ENCODE measurements at regions not wholly inside any gene's neighbourhood (a gene's known extent, or its start where the extent isn't known, plus 50 kb on each side); places are given as distances from the start of the nearest gene placed in this dataset.
"Not testable (repeated sequence)": the region's sequence is repeated elsewhere in the genome, so short reads cannot be mapped to it uniquely, and the experiment has no call there.

GRCh38 chr12:17028348-17028747, 422.4 kb upstream of the LMO3 start:
- H3F3A ChIP-seq (ENCODE audit: low read depth): no peaks in the 10 kb centered on the region
- H3K27me3 ChIP-seq (ENCODE audit: insufficient read depth, low read length, poor library complexity, severe bottlenecking): no peaks in the 10 kb centered on the region
- H3K4me3 ChIP-seq (ENCODE audit: low read length, poor library complexity, severe bottlenecking): no peak overlapping the region
- no peak overlapping the region for H3K9ac ChIP-seq (ENCODE audit: low read depth, low read length, poor library complexity, severe bottlenecking)
- no peak for TF ChIP-seq EZH2phosphoT487 (IDR thresholded peaks at IDR 0.05; ENCODE audit: borderline replicate concordance)
- no peak for TF ChIP-seq CTCF (conservative IDR thresholded peaks at IDR 0.05; ENCODE audit: low read length)
- no peaks in the 10 kb centered on the region for H4K20me1 ChIP-seq (ENCODE audit: insufficient read depth, low read length, poor library complexity, severe bottlenecking)
- no peak overlapping the region for H2AFZ ChIP-seq (ENCODE audit: low read length)
- H3K36me3 ChIP-seq (ENCODE audit: insufficient read depth, low read length): no peaks in the 10 kb centered on the region
- H3K9me2 ChIP-seq (replicated peaks; ENCODE audit: low read depth, low read length): no peaks in the 10 kb centered on the region
- no peaks in the 10 kb centered on the region for H3K79me2 ChIP-seq (ENCODE audit: insufficient read depth, low read length)
- no peak overlapping the region for H3K4me2 ChIP-seq (ENCODE audit: low read depth, low read length, poor library complexity, severe bottlenecking)
- H3K9me3 ChIP-seq (ENCODE audit: insufficient read depth, low read depth, low read length): no peaks in the 10 kb centered on the region
- H3K4me1 ChIP-seq (ENCODE audit: insufficient read depth, low read length, poor library complexity, severe bottlenecking): no peaks in the 10 kb centered on the region

- H3K4me3 ChIP-seq (ENCODE audit: low read length, poor library complexity, severe bottlenecking); H3K9ac ChIP-seq (ENCODE audit: low read depth, low read length, poor library complexity, severe bottlenecking); H2AFZ ChIP-seq (ENCODE audit: low read length); H3K4me2 ChIP-seq (ENCODE audit: low read depth, low read length, poor library complexity, severe bottlenecking); H3K27me3 ChIP-seq (ENCODE audit: insufficient read depth, low read length, poor library complexity, severe bottlenecking); H3K9me3 ChIP-seq (ENCODE audit: insufficient read depth, low read depth, low read length); H3K4me1 ChIP-seq (ENCODE audit: insufficient read depth, low read length, poor library complexity, severe bottlenecking); H3K36me3 ChIP-seq (ENCODE audit: insufficient read depth, low read length); H4K20me1 ChIP-seq (ENCODE audit: insufficient read depth, low read length, poor library complexity, severe bottlenecking); H3F3A ChIP-seq (ENCODE audit: low read depth); H3K9me2 ChIP-seq (replicated peaks; ENCODE audit: low read depth, low read length); H3K79me2 ChIP-seq (ENCODE audit: insufficient read depth, low read length): not testable (repeated sequence)
Measured at GRCh38 chr12:17025424-17025823, 419.5 kb upstream of the LMO3 start.

GRCh38 chr12:17020765-17021164, 414.8 kb upstream of the LMO3 start:
- TF ChIP-seq CTCF (conservative IDR thresholded peaks at IDR 0.05; ENCODE audit: low read length) (no peak), EZH2phosphoT487 (IDR thresholded peaks at IDR 0.05; ENCODE audit: borderline replicate concordance) (no peak)
- no peaks in the 10 kb centered on the region for H3K27me3 ChIP-seq (ENCODE audit: insufficient read depth, low read length, poor library complexity, severe bottlenecking)
- no peak overlapping the region for H3K4me3 ChIP-seq (ENCODE audit: low read length, poor library complexity, severe bottlenecking)
- no peaks in the 10 kb centered on the region for H3K36me3 ChIP-seq (ENCODE audit: insufficient read depth, low read length)
- no peaks in the 10 kb centered on the region for H3K4me1 ChIP-seq (ENCODE audit: insufficient read depth, low read length, poor library complexity, severe bottlenecking)
- H3F3A ChIP-seq (ENCODE audit: low read depth): no peaks in the 10 kb centered on the region
- no peaks in the 10 kb centered on the region for H3K9me2 ChIP-seq (replicated peaks; ENCODE audit: low read depth, low read length)
- H3K4me2 ChIP-seq (ENCODE audit: low read depth, low read length, poor library complexity, severe bottlenecking): no peak overlapping the region
- H2AFZ ChIP-seq (ENCODE audit: low read length): no peak overlapping the region
- no peak overlapping the region for H3K9ac ChIP-seq (ENCODE audit: low read depth, low read length, poor library complexity, severe bottlenecking)
- H3K9me3 ChIP-seq (ENCODE audit: insufficient read depth, low read depth, low read length): no peaks in the 10 kb centered on the region
- H4K20me1 ChIP-seq (ENCODE audit: insufficient read depth, low read length, poor library complexity, severe bottlenecking): no peaks in the 10 kb centered on the region
- H3K79me2 ChIP-seq (ENCODE audit: insufficient read depth, low read length): no peaks in the 10 kb centered on the region

GRCh38 chr12:17017402-17017801, 411.4 kb upstream of the LMO3 start:
- Histone ChIP-seq H2AFZ (ENCODE audit: low read length) (no peak overlapping the region), H3K36me3 (ENCODE audit: insufficient read depth, low read length) (no peaks in the 10 kb centered on the region), H3K4me1 (ENCODE audit: insufficient read depth, low read length, poor library complexity, severe bottlenecking) (no peaks in the 10 kb centered on the region), H3K4me3 (ENCODE audit: low read length, poor library complexity, severe bottlenecking) (no peak overlapping the region), H3K9ac (ENCODE audit: low read depth, low read length, poor library complexity, severe bottlenecking) (no peak overlapping the region), H3K9me2 (replicated peaks; ENCODE audit: low read depth, low read length) (no peaks in the 10 kb centered on the region), H3F3A (ENCODE audit: low read depth) (no peaks in the 10 kb centered on the region), H3K79me2 (ENCODE audit: insufficient read depth, low read length) (no peaks in the 10 kb centered on the region), H4K20me1 (ENCODE audit: insufficient read depth, low read length, poor library complexity, severe bottlenecking) (no peaks in the 10 kb centered on the region), H3K9me3 (ENCODE audit: insufficient read depth, low read depth, low read length) (no peaks in the 10 kb centered on the region), H3K4me2 (ENCODE audit: low read depth, low read length, poor library complexity, severe bottlenecking) (no peak overlapping the region), H3K27me3 (ENCODE audit: insufficient read depth, low read length, poor library complexity, severe bottlenecking) (no peaks in the 10 kb centered on the region)
- TF ChIP-seq EZH2phosphoT487 (IDR thresholded peaks at IDR 0.05; ENCODE audit: borderline replicate concordance) (no peak), CTCF (conservative IDR thresholded peaks at IDR 0.05; ENCODE audit: low read length) (no peak)
